GM13976 (cell line): ENCODE measurements at regions not wholly inside any gene's neighbourhood (a gene's known extent, or its start where the extent isn't known, plus 50 kb on each side); places are given as distances from the start of the nearest gene placed in this dataset.

Source experiments
- DNase-seq: peaks from one replicate; pipeline ENCODE4 v3.0.0; 2012; ENCODE audit warnings: low spot score
- CTCF ChIP-seq: IDR thresholded peaks from 2 replicates; pipeline ENCODE4 v1.5.1; 2012; ENCODE audit warnings: borderline replicate concordance, mild to moderate bottlenecking; ENCODE audit not compliant: insufficient read depth; ENCODE audit errors: extremely low read depth, missing control alignments, control extremely low read depth
- in situ Hi-C: fragments of 300-500 bp; cut with MboI; formaldehyde crosslinking; loops from one replicate; pipeline ENCODE4 v1.12.0; 2022; ENCODE audit warnings: low sequenced_read_pairs, mixed read lengths, inconsistent platforms; ENCODE audit not compliant: unreplicated experiment

- in situ Hi-C loops = loop anchor here (10.0 kb wide), 1 partner anchor 106 kb away; no protein-coding TSS in a partner anchor
- DNase-seq = no peak
- TF ChIP-seq CTCF = no peak
Observed at GRCh38 chr10:2938869-2939268, 128.5 kb upstream of the PFKP start.

- TF ChIP-seq CTCF = no peak
- in situ Hi-C loops = loop anchor here (10.0 kb wide), 1 partner anchor 108 kb away; no protein-coding TSS in a partner anchor
- no peak for DNase-seq
Observed at GRCh38 chr10:2936816-2937215, 130.5 kb upstream of the PFKP start.

DNA sequence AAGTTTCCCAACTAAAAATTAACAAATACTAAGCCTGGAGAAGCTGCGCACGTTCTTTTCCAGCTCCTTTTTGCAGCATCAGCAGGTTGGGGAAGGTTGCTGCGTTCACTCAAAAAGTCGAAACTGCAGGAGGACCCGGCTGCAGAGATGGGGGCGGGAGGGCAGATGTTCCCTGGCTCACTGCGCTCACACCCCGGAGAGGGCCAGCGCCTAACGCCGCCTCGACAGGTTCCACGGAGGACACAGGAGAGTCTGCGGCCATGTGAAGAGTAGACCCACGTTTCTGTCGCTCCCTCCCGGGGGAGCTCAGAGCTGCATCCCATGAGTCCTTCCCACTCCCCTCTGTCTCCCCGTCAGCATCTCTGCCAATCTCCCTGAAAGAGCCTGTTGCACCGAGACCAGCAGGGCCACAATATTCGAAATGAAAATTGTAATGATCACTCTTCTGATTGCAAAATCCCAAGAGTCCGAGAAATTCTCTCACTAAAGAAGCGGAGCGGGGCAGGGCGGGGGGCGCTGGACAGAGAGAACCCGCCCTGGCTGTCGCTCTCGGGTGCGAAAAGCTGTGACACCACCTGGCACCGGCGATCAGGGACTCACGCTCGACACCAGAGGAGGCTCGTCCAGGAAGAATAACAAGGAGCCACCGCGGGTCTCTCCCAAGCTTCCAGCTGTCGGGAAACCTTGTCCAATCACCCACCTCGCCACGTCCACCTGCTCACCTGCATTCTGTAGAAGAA, 131.5 kb upstream of the PFKP start:
- DNase-seq = no peak
- in situ Hi-C loops = loop anchor here (10.0 kb wide), 1 partner anchor 109 kb away; no protein-coding TSS in a partner anchor
- no peak for TF ChIP-seq CTCF

GRCh38 chr10:2933924-2934323, 133.4 kb upstream of the PFKP start:
- TF ChIP-seq CTCF = no peak
- DNase-seq = no peak
- in situ Hi-C loops = loop anchor here (10.0 kb wide), 1 partner anchor 111 kb away; no protein-coding TSS in a partner anchor

GRCh38 chr10:2933519-2933918, 133.8 kb upstream of the PFKP start:
- no peak for TF ChIP-seq CTCF
- DNase-seq = no peak
- in situ Hi-C loops = loop anchor here (10.0 kb wide), 1 partner anchor 111 kb away; no protein-coding TSS in a partner anchor

DNA sequence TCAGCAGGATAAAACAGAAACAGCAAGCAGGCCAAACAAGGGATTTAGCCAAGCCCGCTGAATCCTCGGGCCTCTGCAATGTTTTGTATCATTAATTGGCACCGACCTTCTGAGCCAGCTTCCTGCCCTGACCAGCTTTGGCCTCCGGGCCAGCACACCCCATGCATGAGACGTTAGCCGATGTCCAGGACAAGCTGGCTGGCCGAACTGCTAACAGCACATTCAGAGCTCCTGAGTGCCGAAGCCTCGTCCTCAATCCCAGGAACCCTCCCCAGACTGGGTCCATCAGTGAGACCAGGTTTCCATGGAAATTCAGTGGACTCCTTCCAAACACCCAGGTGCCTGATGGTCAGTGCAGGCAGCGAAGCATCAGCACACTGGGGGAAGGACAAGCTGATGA, 134.3 kb upstream of the PFKP start:
- in situ Hi-C loops = loop anchor here (10.0 kb wide), 1 partner anchor 112 kb away; no protein-coding TSS in a partner anchor
- no peak for TF ChIP-seq CTCF
- no peak for DNase-seq
